Panc1 (cell line): ENCODE measurements at regions not wholly inside any gene's neighbourhood (a gene's known extent, or its start where the extent isn't known, plus 50 kb on each side); places are given as distances from the start of the nearest gene placed in this dataset.

Source experiments
- ATAC-seq: fragments of 200-7000 bp; cut with Tn5 transposase; 2 replicates; pipeline ENCODE4 v1.9.1; 2020; ENCODE audit warnings: mild to moderate bottlenecking, moderate library complexity
- BruUV-seq: library from RNA; stranded (reverse); fragments of 400-500 nt; replicated peaks from 2 replicates; lab custom pipeline; 2021; lab: Mats Ljungman, UMichigan
- CTCF ChIA-PET: fragments of 300-600 bp; sonication (Branson Sonifier 250); formaldehyde crosslinking; loops from one replicate; lab custom pipeline; 2022; ENCODE audit warnings: antibody characterized with exemption; lab: Charles Lee
- POLR2A ChIA-PET: fragments of 300-600 bp; sonication (Branson Sonifier 250); formaldehyde crosslinking; loops from one replicate; lab custom pipeline; 2022; ENCODE audit warnings: antibody characterized with exemption; lab: Charles Lee
- DNase-seq: peaks from one replicate; pipeline ENCODE4 v3.0.0-alpha.2; 2010; ENCODE audit warnings: low read depth, low spot score
- H3K27ac ChIP-seq: 2 replicates; pipeline ENCODE4 v1.5.1; 2011; ENCODE audit warnings: mild to moderate bottlenecking, low read length, inconsistent platforms
- H3K27me3 ChIP-seq: fragments of 200-500 bp; sonication (Bioruptor generic); 2 replicates; pipeline ENCODE4 v1.6.0; 2014; ENCODE audit warnings: low read length, inconsistent platforms; ENCODE audit not compliant: control insufficient read depth, insufficient read depth
- H3K36me3 ChIP-seq: fragments of 200-500 bp; sonication (Bioruptor generic); 2 replicates; pipeline ENCODE4 v1.5.1; 2014; ENCODE audit warnings: inconsistent platforms, mild to moderate bottlenecking, low read length, moderate library complexity; ENCODE audit not compliant: control insufficient read depth, insufficient read depth
- H3K4me1 ChIP-seq: 2 replicates; pipeline ENCODE4 v1.5.1; 2011; ENCODE audit warnings: inconsistent platforms, mild to moderate bottlenecking, low read length, moderate library complexity; ENCODE audit not compliant: control insufficient read depth, insufficient read depth
- H3K4me3 ChIP-seq, 2 experiments: 2 replicates each; pipeline ENCODE4 v1.5.1; 2011 to 2012; ENCODE audit warnings: low read depth in 2 of 2, low read length in 2 of 2, mild to moderate bottlenecking in 2 of 2, inconsistent platforms in 1 of 2, moderate library complexity in 1 of 2
- H3K9me3 ChIP-seq: fragments of 200-500 bp; sonication (Bioruptor generic); 2 replicates; pipeline ENCODE4 v1.5.1; 2014; ENCODE audit warnings: low read depth, mild to moderate bottlenecking, inconsistent platforms, low read length, moderate library complexity; ENCODE audit not compliant: control insufficient read depth, insufficient read depth
- POLR2AphosphoS5 ChIP-seq: IDR thresholded peaks from 2 replicates; pipeline ENCODE4 v1.6.1; 2012; ENCODE audit warnings: mild to moderate bottlenecking, low read depth, low read length, moderate library complexity
- SIN3A ChIP-seq: IDR thresholded peaks from 2 replicates; pipeline ENCODE4 v1.6.1; 2012; ENCODE audit warnings: low read depth, mild to moderate bottlenecking, low read length, moderate library complexity, borderline replicate concordance; ENCODE audit not compliant: insufficient read depth
- TCF7L2 ChIP-seq: IDR thresholded peaks from 2 replicates; pipeline ENCODE4 v1.6.1; 2011; ENCODE audit warnings: mild to moderate bottlenecking, low read depth, low read length, inconsistent platforms
- in situ Hi-C: cut with HindIII; loops from 2 replicates; pipeline ENCODE4 v1.10.0; 2016; ENCODE audit warnings: low sequenced_read_pairs, low pct_unique_long_range_greater_than_20kb
- intact Hi-C: fragments of 100-400 bp; cut with micrococcal nuclease; formaldehyde crosslinking; loops from one replicate; pipeline ENCODE4 v1.10.0; 2022; ENCODE audit not compliant: unreplicated experiment
- TF ChIP-seq, protein P1 (sequence below), 2 experiments: IDR thresholded peaks; 2 replicates each; pipeline ENCODE4 v1.6.1; 2011 to 2012; ENCODE audit warnings: low read depth in 2 of 2, control low read depth in 1 of 2, low read length in 1 of 2, mild to moderate bottlenecking in 1 of 2, moderate library complexity in 1 of 2; ENCODE audit not compliant: insufficient read depth in 1 of 2
- TF ChIP-seq, protein P2 (sequence below): fragments of 450-650 bp; IDR thresholded peaks from 2 replicates; pipeline ENCODE4 v1.5.1; 2017; ENCODE audit warnings: mild to moderate bottlenecking

GRCh38 chr6:100307561-100307960, 157.2 kb downstream of the SIM1 start:
- no peak for TF ChIP-seq POLR2AphosphoS5
- TF ChIP-seq, protein P1, sequence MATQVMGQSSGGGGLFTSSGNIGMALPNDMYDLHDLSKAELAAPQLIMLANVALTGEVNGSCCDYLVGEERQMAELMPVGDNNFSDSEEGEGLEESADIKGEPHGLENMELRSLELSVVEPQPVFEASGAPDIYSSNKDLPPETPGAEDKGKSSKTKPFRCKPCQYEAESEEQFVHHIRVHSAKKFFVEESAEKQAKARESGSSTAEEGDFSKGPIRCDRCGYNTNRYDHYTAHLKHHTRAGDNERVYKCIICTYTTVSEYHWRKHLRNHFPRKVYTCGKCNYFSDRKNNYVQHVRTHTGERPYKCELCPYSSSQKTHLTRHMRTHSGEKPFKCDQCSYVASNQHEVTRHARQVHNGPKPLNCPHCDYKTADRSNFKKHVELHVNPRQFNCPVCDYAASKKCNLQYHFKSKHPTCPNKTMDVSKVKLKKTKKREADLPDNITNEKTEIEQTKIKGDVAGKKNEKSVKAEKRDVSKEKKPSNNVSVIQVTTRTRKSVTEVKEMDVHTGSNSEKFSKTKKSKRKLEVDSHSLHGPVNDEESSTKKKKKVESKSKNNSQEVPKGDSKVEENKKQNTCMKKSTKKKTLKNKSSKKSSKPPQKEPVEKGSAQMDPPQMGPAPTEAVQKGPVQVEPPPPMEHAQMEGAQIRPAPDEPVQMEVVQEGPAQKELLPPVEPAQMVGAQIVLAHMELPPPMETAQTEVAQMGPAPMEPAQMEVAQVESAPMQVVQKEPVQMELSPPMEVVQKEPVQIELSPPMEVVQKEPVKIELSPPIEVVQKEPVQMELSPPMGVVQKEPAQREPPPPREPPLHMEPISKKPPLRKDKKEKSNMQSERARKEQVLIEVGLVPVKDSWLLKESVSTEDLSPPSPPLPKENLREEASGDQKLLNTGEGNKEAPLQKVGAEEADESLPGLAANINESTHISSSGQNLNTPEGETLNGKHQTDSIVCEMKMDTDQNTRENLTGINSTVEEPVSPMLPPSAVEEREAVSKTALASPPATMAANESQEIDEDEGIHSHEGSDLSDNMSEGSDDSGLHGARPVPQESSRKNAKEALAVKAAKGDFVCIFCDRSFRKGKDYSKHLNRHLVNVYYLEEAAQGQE (IDR thresholded peaks at IDR 0.05; ENCODE audit: insufficient read depth in 1 of 2, low read depth in 2 of 2, low read length in 1 of 2): no peak
- TF ChIP-seq SIN3A: no peak
- TF ChIP-seq, protein P2, sequence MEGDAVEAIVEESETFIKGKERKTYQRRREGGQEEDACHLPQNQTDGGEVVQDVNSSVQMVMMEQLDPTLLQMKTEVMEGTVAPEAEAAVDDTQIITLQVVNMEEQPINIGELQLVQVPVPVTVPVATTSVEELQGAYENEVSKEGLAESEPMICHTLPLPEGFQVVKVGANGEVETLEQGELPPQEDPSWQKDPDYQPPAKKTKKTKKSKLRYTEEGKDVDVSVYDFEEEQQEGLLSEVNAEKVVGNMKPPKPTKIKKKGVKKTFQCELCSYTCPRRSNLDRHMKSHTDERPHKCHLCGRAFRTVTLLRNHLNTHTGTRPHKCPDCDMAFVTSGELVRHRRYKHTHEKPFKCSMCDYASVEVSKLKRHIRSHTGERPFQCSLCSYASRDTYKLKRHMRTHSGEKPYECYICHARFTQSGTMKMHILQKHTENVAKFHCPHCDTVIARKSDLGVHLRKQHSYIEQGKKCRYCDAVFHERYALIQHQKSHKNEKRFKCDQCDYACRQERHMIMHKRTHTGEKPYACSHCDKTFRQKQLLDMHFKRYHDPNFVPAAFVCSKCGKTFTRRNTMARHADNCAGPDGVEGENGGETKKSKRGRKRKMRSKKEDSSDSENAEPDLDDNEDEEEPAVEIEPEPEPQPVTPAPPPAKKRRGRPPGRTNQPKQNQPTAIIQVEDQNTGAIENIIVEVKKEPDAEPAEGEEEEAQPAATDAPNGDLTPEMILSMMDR: no peak
- no peak for TF ChIP-seq TCF7L2
- no peak for ATAC-seq
- DNase-seq: no peak
- H3K36me3 ChIP-seq: no peaks in the 10 kb centered on the region
- no peaks in the 10 kb centered on the region for H3K27me3 ChIP-seq
- no peaks in the 10 kb centered on the region for H3K9me3 ChIP-seq
- BruUV-seq: no TSS peak
- peaks cover 8% of the 10 kb centered on the region; the same call in 1 of the 2 replicates for H3K4me1 ChIP-seq
- ChIA-PET POLR2A (no interaction called here), CTCF (no interaction called here)
- in situ Hi-C loops (no loop called here), intact Hi-C loops (no loop called here)
- H3K27ac ChIP-seq: no peak overlapping the region
- H3K4me3 ChIP-seq: no peak overlapping the region

DNA sequence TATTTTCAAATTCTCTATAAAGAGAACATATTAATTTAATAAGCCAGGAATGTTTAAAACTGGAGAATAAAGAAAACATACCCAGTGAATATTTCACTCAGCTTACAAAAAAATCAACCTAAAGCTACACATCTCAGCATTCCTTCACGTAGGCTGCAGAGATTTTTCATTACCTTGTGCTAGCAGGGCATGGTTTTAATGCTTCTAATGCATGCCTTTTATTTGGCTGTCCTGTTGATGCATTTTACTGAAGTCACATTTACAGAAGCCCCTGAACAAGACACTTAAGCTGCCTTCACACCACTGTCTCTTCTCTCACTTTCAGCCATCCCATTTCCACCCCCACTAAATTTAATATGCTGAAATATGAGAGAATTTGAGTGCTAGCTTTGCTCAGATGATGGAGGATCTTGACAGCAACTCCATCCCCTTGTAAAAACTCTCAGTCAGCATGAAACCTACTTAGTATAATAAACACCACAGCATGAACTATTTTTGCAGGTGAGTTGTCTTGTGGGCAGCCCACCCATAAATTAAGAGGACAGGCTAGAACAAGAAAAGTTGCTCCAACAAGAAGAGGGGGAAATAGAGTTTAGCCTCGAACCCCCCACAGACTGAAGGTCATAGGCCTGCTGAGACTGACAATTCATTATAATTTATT, 159.4 kb downstream of the SIM1 start:
- ChIA-PET POLR2A (no interaction called here), CTCF (no interaction called here)
- no peaks in the 10 kb centered on the region for H3K36me3 ChIP-seq
- TF ChIP-seq, protein P1 (IDR thresholded peaks at IDR 0.05; ENCODE audit: insufficient read depth in 1 of 2, low read depth in 2 of 2, low read length in 1 of 2): no peak
- TF ChIP-seq TCF7L2: no peak
- TF ChIP-seq, protein P2: no peak
- no peak for TF ChIP-seq SIN3A
- TF ChIP-seq POLR2AphosphoS5: no peak
- no peak overlapping the region for H3K4me3 ChIP-seq
- DNase-seq: no peak
- H3K27ac ChIP-seq: no peak overlapping the region
- H3K27me3 ChIP-seq: no peaks in the 10 kb centered on the region
- in situ Hi-C loops: no loop called here
- peaks cover 5% of the 10 kb centered on the region; the same call in 1 of the 2 replicates for H3K9me3 ChIP-seq
- intact Hi-C loops: no loop called here
- no peak for ATAC-seq
- no TSS peak for BruUV-seq
- peaks cover 8% of the 10 kb centered on the region for H3K4me1 ChIP-seq
